HG03097 (cell line): ENCODE measurements at regions not wholly inside any gene's neighbourhood (a gene's known extent, or its start where the extent isn't known, plus 50 kb on each side); places are given as distances from the start of the nearest gene placed in this dataset.
"Not testable (repeated sequence)": the region's sequence is repeated elsewhere in the genome, so short reads cannot be mapped to it uniquely, and the experiment has no call there.

Experiments
- ATAC-seq: cut with Tn5 transposase; IDR thresholded peaks from one replicate; pipeline ENCODE4 v1.9.1; 2021; ENCODE audit not compliant: unreplicated experiment, low FRiP score

- ATAC-seq = no peak
Observed at GRCh38 chr1:104018922-104019674, 269.4 kb downstream of the AMY1C start.

GRCh38 chr1:104019675-104020049, 270.0 kb downstream of the AMY1C start:
- ATAC-seq = no peak

DNA sequence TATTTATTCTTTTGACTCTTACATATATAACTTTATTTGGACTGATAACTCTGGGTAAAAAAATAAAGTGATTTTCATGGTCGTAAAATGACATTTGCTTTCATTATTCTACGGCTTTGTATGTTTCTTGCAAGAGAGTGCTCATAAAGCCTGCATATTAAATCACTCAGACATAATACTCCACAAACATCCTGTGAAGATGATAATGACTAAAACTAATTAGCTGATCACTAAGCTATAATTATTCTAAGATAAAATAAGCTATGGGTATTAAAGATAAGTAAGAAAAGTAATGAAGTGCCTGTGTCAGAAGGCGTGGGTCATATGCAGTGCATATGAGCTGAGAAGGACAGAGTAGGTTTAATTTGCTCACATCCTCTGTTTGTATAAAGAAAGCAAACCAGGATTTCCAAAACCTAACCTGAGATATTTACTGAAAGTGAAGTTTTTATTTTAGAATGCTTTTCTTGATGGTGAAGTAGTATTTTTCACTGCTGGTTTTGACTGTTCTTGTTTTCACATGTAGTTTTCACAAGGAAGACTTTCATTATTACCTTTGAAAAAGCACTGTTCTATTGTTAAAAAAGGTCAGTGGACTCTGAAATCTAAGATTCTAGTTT, 278.8 kb downstream of the AMY1C start:
- no peak for ATAC-seq

- ATAC-seq = no peak
Observed at GRCh38 chr1:104029456-104029970, 279.8 kb downstream of the AMY1C start.

- ATAC-seq = no peak
Observed at GRCh38 chr1:104056786-104057185, 307.1 kb downstream of the AMY1C start.

DNA sequence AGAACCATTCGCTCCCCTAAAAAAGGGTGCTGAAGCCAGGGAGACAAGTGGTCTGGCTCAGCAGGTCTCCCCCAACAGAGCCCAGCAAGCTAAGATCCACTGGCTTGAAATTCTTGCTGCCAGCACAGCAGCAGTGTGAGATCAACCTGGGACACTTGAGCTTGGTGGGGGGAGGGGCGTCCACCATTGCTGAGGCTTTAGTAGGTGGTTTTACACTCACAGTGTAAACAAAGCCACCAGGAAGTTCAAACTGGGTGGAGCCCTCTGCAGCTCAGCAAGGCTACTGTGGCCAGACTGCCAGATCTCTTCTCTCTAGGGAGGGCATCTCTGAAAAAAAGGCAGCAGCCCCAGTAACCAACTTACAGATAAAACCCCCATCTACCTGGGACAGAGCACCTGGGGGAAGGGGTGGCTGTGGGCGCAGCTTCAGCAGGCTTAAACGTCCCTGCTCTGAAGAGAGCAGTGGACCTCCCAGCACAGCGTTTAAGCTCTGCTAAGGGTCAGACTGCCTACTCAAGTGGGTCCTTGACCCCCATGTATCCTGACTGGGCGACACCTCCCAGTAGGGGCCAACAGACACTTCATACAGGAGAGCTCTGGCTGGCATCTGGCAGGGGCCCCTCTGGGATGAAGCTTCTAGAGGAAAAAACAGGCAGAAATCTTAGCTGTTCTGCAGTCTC, 307.7 kb downstream of the AMY1C start:
- ATAC-seq = not testable (repeated sequence)

GRCh38 chr1:104061637-104062036, 311.9 kb downstream of the AMY1C start:
- not testable (repeated sequence) for ATAC-seq

DNA sequence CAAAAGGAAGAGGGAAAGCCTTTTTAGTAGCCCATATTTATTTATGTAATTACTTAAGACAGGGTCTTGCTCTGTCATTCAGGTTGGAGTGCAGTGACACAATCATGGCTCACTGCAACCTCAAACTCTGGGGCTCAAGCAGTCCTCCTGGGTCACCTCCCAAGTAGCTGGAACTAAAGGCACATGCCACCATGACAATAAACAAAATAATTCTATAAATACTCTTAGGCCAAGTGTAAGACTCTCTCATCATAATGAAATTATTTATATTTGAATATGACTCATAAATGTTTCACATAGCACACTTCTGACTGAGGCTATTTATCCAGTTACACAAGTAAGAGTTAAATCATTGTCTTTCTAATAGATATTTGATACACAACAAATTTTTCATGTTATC, 314.7 kb downstream of the AMY1C start:
- ATAC-seq = no peak

DNA sequence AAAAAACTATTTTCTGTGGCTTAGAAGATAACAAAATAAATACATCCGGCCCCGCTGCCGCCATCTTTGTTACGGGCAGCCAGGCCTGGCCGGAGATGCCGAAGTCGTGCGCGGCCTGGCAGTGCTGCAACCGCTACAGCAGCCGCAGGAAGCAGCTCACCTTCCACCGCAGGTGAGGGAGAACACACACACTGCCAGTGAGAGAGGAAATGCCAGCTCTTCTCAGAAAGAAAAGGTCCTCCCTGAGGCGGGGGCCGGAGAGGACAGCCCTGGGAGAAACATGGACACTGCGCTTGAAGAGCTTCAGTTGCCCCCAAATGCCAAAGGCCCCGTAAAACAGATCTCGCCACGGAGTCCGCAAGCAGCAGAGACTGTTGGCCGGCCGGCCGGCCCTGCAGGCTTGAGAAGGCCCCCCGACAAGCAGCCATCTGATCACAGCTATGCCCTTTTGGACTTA, 323.2 kb downstream of the AMY1C start:
- ATAC-seq = no peak

DNA sequence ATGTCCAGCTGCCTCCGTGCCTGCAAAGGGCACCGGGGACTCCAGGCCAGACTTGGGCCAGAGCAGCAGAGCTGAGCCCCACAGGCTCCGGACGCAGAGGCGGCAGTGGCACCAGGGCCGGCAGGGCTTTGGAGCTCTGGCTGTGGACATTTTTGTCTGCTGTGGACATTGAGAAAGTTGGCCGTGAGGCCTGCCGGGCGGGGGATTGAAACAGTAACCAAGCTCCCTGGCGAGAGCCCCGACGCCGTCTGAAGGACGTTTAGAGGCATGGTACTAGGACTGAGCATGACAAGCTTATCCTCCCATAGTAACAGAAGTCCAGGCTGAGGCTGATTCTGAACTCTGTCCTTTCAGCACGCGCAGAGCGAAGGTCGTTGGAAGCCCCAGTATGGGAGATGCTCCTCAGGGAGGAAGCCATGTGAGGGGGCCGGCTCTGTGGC, 323.8 kb downstream of the AMY1C start:
- no peak for ATAC-seq

DNA sequence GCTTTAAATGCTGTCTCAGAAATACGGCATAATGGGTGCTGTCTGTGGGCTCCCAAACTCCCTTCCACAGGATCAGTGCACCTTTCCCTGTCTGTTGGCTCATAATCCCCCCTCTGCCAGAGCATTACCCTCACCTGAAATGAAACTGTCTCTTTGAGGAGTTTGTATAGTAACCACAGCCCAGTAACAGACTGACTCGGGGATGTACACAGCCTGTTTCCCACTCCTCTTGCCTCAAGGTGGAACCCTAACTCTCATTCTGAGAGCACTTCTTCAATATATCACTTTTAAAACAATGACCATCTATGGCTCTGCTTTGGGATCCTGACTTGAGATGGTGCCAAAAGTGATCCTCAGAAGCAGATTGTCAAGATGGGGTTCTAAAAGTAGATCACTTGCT, 332.5 kb downstream of the AMY1C start:
- ATAC-seq = no peak

DNA sequence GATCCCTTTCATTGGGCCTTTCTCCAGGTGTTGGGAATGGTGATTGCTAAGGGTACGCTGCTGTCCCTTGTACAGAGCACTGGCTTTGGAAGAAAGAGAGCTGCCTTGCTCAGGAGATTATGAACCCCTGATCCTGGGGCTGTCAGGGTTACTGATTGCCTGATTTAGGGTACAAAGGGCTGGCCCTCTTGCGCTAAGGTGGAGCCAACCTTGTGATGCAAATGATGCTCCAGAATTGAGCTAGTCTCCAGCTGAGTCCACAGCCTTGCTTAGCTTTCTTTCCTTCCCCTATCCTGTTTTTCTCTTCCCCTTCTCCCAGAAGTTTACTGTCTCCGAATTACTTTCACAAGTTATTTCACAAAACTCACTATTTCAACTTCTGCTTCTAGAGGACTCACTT, 334.7 kb downstream of the AMY1C start:
- ATAC-seq = no peak

DNA sequence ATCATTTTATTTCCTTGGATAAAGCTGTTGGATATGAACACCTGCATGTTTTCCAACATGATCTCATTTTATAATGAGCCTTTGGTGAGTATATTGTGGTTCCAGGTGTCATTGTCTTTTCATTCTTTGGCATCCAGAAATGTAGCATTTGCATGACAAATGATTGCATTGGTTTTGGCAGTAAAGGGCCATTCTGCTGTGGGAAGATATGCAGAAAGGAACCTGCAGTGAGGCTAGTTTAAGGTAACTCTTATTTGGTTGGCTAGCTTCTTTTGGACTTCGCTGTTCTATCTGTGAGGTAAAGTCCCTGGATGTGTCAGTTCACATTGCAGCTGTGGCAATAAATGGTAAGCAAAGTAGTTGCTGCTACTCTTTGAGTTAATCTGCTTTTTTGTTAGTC, 343.0 kb downstream of the AMY1C start:
- no peak for ATAC-seq

- no peak for ATAC-seq
Observed at GRCh38 chr1:104098837-104099236, 349.1 kb downstream of the AMY1C start.

GRCh38 chr1:104100115-104100514, 350.4 kb downstream of the AMY1C start:
- no peak for ATAC-seq

GRCh38 chr1:104105465-104105864, 355.8 kb downstream of the AMY1C start:
- ATAC-seq = no peak

GRCh38 chr1:104120525-104120924, 370.8 kb downstream of the AMY1C start:
- no peak for ATAC-seq

GRCh38 chr1:104121271-104121670, 371.6 kb downstream of the AMY1C start:
- ATAC-seq = no peak

GRCh38 chr1:104125266-104125665, 375.6 kb downstream of the AMY1C start:
- ATAC-seq = no peak

DNA sequence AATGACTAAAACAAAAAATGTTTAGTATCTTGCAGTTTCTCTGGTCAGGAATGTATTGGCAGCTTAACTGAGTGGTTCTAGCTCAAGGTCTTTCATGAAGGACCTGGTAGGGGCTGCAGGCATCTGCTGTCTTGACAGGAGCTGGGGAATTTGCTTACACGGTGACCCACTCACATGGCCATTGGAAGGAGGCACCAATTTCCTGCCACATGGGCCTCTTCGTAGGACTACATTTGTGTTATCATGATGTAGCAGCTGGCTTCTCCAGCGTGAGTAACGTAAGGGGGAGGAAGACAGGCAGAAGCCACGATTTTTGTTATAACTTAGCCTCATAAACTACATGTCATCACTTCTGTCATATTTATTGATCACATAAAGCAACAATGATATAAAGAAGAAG, 376.3 kb downstream of the AMY1C start:
- ATAC-seq = no peak

GRCh38 chr1:104132382-104132973, 382.8 kb downstream of the AMY1C start:
- ATAC-seq = no peak
